ENCODE measurements at regions not wholly inside any gene's neighbourhood (a gene's known extent, or its start where the extent isn't known, plus 50 kb on each side); places are given as distances from the start of the nearest gene placed in this dataset.
"Not testable (repeated sequence)": the region's sequence is repeated elsewhere in the genome, so short reads cannot be mapped to it uniquely, and the experiment has no call there.

DNA sequence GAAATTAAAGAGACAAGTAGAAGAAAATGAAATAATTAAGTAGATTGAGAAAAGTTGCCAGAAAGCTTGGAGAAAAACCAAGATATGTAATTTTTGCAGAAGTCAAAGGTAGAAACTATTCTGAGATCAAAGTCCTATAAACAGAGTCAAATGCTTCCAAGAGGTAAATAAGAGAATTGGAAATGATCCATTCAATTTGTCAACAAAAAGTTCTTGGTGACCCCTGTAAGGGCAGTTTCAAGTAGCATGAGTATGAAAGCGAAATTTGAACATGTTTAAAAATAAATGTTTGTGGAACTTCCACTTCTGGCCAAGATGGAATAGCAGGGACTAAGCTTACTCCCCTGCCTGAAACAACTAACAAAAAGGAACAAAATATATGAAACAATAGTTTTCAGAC is 562.0 kb downstream of the SMARCA1 start:
- Histone ChIP-seq H3K27me3 (replicated peaks; ENCODE audit: insufficient read depth) (no peaks in the 10 kb centered on the region), H3K36me3 (no peaks in the 10 kb centered on the region), H3K4me3 (no peak overlapping the region), H3K4me1 (replicated peaks) (no peaks in the 10 kb centered on the region), H3K9me3 (no peaks in the 10 kb centered on the region), H3K27ac (no peak overlapping the region)
- WGBS: 64% methylated on average over 1 of the region's 1 CpG
- TF ChIP-seq CTCF (IDR thresholded peaks at IDR 0.05) (no peak), POLR2A (IDR thresholded peaks at IDR 0.05) (no peak), POLR2AphosphoS5 (IDR thresholded peaks at IDR 0.05) (no peak)
- no peak for DNase-seq (ENCODE audit: low spot score)
- intact Hi-C loops (cut with DNase I): no loop called here

GRCh38 chrX:128954697-128955096 is 568.6 kb downstream of the SMARCA1 start:
- H3K27ac ChIP-seq; H3K4me3 ChIP-seq; H3K4me1 ChIP-seq (replicated peaks); DNase-seq (ENCODE audit: low spot score); H3K36me3 ChIP-seq; H3K27me3 ChIP-seq (replicated peaks; ENCODE audit: insufficient read depth); intact Hi-C loops (cut with DNase I); H3K9me3 ChIP-seq: not testable (repeated sequence)
- WGBS: 93% methylated on average over 1 of the region's 1 CpG

GRCh38 chrX:128931071-128931470 is 592.2 kb downstream of the SMARCA1 start:
- Histone ChIP-seq H3K4me3 (no peak overlapping the region), H3K27me3 (replicated peaks; ENCODE audit: insufficient read depth) (no peaks in the 10 kb centered on the region), H3K36me3 (no peaks in the 10 kb centered on the region), H3K27ac (no peak overlapping the region), H3K4me1 (replicated peaks) (no peaks in the 10 kb centered on the region), H3K9me3 (no peaks in the 10 kb centered on the region)
- intact Hi-C loops (cut with DNase I): no loop called here
- WGBS: 36% methylated on average over 1 of the region's 1 CpG
- peak; percentile 4 for DNase-seq (ENCODE audit: low spot score)
- no peak for TF ChIP-seq POLR2AphosphoS5 (IDR thresholded peaks at IDR 0.05)

DNA sequence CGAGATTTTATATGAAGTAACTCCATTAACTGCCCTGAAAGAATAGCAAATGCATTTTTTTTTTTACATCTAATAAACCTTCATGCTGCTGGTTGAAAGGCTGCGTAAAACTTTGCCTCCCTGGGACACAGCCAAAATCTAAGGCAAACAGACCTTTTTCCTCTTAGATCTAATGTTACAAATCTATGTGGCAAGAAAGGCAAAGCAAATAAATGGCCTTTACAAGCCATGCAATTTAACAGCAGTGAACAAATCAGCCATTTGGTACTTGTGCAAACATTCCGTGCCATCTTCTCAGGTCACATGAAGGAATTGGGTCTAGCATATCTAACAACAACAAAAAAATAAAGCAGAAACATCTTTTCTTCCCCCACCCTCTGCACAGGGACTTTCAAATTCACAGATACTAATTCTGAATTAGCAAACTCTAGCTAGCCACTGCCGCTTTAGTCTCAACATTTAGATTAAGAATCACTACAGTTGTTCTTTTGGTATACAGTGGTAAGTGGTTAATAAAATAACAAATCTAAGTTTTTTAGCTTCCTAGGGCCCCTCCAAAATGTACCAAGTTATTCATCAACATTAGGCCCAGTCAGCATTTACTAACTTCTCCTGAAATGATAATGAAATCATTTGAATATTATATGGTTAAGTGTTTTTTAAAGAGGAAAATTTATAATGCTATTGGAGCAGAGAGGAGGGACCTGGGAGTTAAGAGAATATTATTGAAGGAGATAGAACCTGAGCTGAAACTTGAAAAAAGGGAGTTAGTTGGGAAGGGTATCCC is 593.8 kb downstream of the SMARCA1 start:
- intact Hi-C loops (cut with DNase I): no loop called here
- peak; percentile 63 for DNase-seq (ENCODE audit: low spot score)
- Histone ChIP-seq H3K27me3 (replicated peaks; ENCODE audit: insufficient read depth) (no peaks in the 10 kb centered on the region), H3K9me3 (no peaks in the 10 kb centered on the region), H3K27ac (no peak overlapping the region), H3K4me3 (no peak overlapping the region), H3K36me3 (no peaks in the 10 kb centered on the region), H3K4me1 (replicated peaks) (no peaks in the 10 kb centered on the region)
- TF ChIP-seq POLR2A (IDR thresholded peaks at IDR 0.05): no peak
- TF ChIP-seq POLR2AphosphoS5 (IDR thresholded peaks at IDR 0.05): peak; percentile 83
- no peak for TF ChIP-seq CTCF (IDR thresholded peaks at IDR 0.05)
- WGBS: 28% methylated on average over 4 of the region's 4 CpGs

- 37% methylated on average over 2 of the region's 3 CpGs for WGBS
- intact Hi-C loops (cut with DNase I): no loop called here
- no peak overlapping the region for H3K4me3 ChIP-seq
- H3K27ac ChIP-seq: no peak overlapping the region
- TF ChIP-seq POLR2AphosphoS5 (IDR thresholded peaks at IDR 0.05): no peak
- TF ChIP-seq POLR2A (IDR thresholded peaks at IDR 0.05): no peak
- no peak for TF ChIP-seq CTCF (IDR thresholded peaks at IDR 0.05)
- DNase-seq (ENCODE audit: low spot score): no peak
- no peaks in the 10 kb centered on the region for H3K27me3 ChIP-seq (replicated peaks; ENCODE audit: insufficient read depth)
- H3K4me1 ChIP-seq (replicated peaks): no peaks in the 10 kb centered on the region
- no peaks in the 10 kb centered on the region for H3K9me3 ChIP-seq
- no peaks in the 10 kb centered on the region for H3K36me3 ChIP-seq
Observed at GRCh38 chrX:128928636-128929035, 594.7 kb downstream of the SMARCA1 start.

DNA sequence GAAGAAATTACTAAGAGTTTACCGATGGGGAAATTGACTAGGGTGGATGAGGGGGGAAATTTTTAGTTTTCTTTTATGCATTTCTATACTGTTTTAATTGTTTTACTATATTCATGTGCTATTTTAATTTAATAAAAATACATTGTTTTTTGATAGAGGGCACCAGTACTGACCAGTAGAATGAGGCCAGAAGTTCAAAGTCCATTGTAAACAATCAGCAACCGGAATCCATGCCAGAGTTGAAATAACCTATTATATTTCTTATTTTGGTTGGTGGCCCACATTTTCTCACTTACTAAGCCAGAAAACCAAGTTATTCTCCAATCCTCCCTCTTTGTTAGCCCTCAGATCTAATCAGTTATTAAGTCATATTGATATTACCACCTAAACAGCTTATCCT is 595.9 kb downstream of the SMARCA1 start:
- 91% methylated on average over 2 of the region's 2 CpGs for whole genome bisulfite sequencing
- intact Hi-C loops (cut with DNase I): no loop called here
- no peaks in the 10 kb centered on the region for H3K4me1 ChIP-seq (replicated peaks)
- no peak overlapping the region for H3K27ac ChIP-seq
- no peak for DNase-seq (ENCODE audit: low spot score)
- TF ChIP-seq POLR2A (IDR thresholded peaks at IDR 0.05) (no peak), POLR2AphosphoS5 (IDR thresholded peaks at IDR 0.05) (no peak)
- H3K9me3 ChIP-seq: no peaks in the 10 kb centered on the region
- H3K36me3 ChIP-seq: no peaks in the 10 kb centered on the region
- H3K4me3 ChIP-seq: no peak overlapping the region
- no peaks in the 10 kb centered on the region for H3K27me3 ChIP-seq (replicated peaks; ENCODE audit: insufficient read depth)

Data from prostate gland (tissue), 2 donors.